LHCN-M2 (cell line): ENCODE measurements at regions not wholly inside any gene's neighbourhood (a gene's known extent, or its start where the extent isn't known, plus 50 kb on each side); places are given as distances from the start of the nearest gene placed in this dataset.
A peak's percentile ranks its signal among the peaks of the same experiment; 100 is the strongest.

Experiments used
- DNase-seq: peaks from one replicate; pipeline ENCODE4 v3.0.0-alpha.2; 2012; ENCODE audit warnings: low read depth

DNA sequence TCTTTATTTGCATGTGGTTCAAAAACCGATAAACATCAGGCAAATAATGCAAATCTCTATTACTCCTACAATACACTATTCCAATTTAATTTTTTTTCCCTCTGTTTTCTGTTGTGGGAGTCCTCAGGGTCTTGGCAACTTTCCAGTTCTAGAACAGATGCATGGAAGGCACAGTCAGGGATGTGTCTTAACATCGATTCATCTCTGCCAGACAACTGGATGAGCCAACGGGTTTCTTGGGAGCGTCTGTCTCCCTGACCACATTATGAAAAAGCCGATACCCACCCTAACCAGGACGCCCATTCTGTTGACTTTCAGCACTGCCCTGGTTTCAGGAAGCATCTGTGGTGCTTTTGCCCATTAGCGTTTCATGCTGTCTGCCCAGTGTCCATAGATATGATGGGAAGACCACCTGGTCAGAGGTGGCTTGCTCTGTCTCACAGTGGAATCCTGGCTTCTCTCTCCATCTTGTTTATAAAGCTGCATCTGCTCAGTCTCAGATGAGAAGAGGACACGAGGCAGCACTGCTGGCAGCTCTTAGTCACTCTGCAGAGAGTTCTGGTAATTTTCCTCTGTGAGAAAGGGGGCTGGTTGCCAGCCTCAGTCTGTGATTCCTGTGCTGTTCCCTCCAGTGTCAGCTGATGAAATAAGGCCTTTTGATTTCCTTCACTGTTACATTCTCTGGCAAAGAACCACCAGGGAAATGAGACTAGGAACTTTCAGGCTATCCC lies 57.9 kb upstream of the KCNE4 start:
- peak; percentile 92 for DNase-seq

DNA sequence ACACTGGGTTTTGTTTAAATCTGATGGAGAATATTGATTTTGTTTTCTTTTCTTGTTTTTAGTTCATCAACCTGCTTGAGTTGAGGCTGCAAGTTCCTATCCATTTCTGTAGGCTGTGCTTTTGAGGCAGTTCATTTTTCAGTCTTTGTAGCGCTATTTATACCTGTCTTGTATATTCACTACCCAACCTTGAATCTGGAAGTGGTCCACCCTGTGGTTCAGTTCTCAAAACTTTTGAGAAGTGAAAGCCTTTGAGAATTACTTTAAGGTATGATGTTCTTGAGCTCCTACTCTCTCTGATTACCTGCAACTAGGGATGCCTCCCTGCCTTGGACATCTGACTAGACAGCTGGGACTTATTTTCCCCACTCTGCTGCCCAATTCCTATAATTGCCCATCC lies 53.5 kb upstream of the KCNE4 start:
- DNase-seq, result no peak

DNA sequence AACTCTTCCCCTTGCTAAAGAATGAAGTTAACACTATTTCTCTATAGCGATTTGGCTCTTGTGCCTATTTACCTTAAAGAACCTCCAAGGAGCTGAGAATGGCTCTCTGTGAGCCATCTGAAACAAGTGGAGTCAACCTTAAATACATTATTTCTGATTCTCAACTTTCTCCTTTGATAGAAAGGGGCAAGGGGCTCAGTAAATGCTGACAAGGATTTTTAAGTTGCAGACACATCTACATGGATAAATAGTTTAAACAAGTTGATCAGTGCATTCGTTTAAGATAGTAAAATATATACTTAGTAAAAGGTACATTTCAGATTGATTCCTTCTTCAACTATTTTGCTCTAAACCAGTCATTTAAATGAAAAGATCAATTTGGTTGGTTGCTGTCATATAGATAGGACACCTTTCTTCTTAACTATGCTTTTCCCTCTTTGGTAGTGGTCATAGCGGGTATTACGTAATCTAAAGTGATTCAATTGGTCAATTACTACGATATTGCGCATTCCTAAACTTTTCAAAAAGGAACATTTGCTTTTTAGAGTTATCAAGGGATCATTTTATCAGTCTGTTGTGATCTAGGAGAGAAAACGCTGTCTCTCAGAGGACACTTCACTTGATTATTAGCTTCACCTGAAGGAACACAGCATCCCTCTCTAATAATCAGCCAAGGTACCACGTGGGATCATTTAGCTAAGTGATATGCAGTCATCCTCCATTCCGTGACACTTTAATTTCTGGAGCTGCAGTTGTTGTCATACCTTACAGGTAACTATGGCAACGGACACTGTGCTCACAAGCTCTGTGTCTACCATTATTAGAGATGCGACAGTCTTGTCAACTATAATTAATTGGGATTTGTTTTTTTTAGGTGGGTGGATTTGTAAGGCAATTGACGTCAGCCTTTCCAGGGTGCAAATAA lies 50.9 kb upstream of the KCNE4 start:
- no peak for DNase-seq

DNA sequence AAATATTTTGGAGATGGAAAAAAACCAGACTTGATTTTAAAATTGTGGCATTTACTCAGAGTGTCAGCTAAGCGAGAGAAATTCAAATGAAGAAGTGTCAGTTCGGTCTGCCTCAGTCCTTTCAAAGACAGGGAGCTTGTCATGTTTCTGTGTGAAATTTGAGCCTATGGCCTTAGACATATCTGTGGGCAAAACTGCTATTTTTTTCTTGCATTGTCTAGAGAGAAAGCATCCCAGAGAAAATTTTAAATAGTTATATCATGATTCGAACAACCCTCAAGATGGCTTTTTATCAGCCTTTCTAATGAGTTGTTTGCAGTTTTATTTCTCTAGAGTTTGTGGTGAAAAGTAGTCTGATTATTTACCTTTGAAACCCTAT lies 50.2 kb upstream of the KCNE4 start:
- DNase-seq, result no peak
